ENCODE measurements at regions not wholly inside any gene's neighbourhood (a gene's known extent, or its start where the extent isn't known, plus 50 kb on each side); places are given as distances from the start of the nearest gene placed in this dataset.

DNA sequence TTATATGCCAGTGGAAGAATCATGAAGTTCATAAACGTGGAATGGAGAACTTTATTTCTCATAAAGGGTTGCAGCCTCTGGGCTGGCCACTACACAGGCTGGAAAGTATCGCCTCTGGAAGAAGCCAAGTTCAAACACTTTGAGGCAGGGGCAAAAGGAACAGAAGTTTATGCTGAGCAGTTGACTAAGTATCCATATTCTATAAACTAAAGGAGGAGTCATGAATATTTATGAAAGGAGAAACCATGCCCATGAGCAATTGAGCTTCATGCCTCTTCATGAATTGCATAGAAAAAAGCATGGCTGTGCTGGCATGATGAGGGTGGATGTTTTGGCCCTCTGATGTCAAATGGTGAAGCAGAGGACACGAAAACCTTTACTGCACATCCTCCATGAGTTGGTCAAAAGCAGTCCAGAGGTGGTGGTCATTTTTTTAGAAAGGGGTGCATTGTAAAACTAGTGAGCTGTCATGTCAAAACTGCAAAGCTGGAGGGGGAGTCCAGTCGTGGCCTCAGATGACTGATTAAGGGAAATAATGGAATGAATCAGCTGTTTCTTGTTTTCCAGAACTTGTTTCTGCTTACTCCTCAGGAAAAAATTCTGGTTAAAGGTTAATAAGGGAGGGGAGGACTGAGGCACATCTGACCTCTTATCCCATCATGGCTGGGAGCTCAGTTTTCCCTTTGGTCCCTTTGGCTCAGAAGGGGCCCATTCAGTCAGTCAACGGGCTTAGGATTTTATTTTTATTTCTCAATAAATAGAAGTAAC is 276.7 kb downstream of the CHL1 start:
- H3K4me3 Mint-ChIP-seq, result no peak overlapping the region
- H3K4me1 Mint-ChIP-seq, result no peaks in the 10 kb centered on the region
- CTCF ChIA-PET, result no interaction called here
- no peak overlapping the region for H3K27ac Mint-ChIP-seq
- H3K9me3 Mint-ChIP-seq, result peaks cover 86% of the 10 kb centered on the region
- TF ChIP-seq SMAD4 (CRISPR knock-in tag; IDR thresholded peaks at IDR 0.05), result no peak
- TF ChIP-seq OVOL2 (CRISPR knock-in tag; IDR thresholded peaks at IDR 0.05; ENCODE audit: borderline replicate concordance), result no peak
- TF ChIP-seq, protein P1, sequence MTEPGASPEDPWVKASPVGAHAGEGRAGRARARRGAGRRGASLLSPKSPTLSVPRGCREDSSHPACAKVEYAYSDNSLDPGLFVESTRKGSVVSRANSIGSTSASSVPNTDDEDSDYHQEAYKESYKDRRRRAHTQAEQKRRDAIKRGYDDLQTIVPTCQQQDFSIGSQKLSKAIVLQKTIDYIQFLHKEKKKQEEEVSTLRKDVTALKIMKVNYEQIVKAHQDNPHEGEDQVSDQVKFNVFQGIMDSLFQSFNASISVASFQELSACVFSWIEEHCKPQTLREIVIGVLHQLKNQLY (CRISPR knock-in tag; IDR thresholded peaks at IDR 0.05), result no peak
- TF ChIP-seq, protein P2, sequence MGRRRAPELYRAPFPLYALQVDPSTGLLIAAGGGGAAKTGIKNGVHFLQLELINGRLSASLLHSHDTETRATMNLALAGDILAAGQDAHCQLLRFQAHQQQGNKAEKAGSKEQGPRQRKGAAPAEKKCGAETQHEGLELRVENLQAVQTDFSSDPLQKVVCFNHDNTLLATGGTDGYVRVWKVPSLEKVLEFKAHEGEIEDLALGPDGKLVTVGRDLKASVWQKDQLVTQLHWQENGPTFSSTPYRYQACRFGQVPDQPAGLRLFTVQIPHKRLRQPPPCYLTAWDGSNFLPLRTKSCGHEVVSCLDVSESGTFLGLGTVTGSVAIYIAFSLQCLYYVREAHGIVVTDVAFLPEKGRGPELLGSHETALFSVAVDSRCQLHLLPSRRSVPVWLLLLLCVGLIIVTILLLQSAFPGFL (CRISPR knock-in tag; IDR thresholded peaks at IDR 0.05; ENCODE audit: borderline replicate concordance), result no peak
- no peak for TF ChIP-seq TP53 (CRISPR knock-in tag; IDR thresholded peaks at IDR 0.05)
- no peak for TF ChIP-seq TEAD1 (CRISPR knock-in tag; IDR thresholded peaks at IDR 0.05)
- TF ChIP-seq IRF2 (CRISPR knock-in tag; IDR thresholded peaks at IDR 0.05; ENCODE audit: borderline replicate concordance, low read depth), result no peak
- no peak for TF ChIP-seq NFATC4 (CRISPR knock-in tag; IDR thresholded peaks at IDR 0.05)
- no peak for TF ChIP-seq MYBL2 (CRISPR knock-in tag; IDR thresholded peaks at IDR 0.05)
- TF ChIP-seq SMAD3 (CRISPR knock-in tag; IDR thresholded peaks at IDR 0.05; ENCODE audit: borderline replicate concordance), result no peak
- no peak for TF ChIP-seq NFYB (CRISPR knock-in tag; conservative IDR thresholded peaks at IDR 0.05; ENCODE audit: low read depth)
- no peak for TF ChIP-seq CREB1 (CRISPR knock-in tag; IDR thresholded peaks at IDR 0.05)
- TF ChIP-seq, protein P3, sequence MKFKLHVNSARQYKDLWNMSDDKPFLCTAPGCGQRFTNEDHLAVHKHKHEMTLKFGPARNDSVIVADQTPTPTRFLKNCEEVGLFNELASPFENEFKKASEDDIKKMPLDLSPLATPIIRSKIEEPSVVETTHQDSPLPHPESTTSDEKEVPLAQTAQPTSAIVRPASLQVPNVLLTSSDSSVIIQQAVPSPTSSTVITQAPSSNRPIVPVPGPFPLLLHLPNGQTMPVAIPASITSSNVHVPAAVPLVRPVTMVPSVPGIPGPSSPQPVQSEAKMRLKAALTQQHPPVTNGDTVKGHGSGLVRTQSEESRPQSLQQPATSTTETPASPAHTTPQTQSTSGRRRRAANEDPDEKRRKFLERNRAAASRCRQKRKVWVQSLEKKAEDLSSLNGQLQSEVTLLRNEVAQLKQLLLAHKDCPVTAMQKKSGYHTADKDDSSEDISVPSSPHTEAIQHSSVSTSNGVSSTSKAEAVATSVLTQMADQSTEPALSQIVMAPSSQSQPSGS (CRISPR knock-in tag; IDR thresholded peaks at IDR 0.05; ENCODE audit: borderline replicate concordance, low read depth), result no peak
- ATAC-seq (no peak), DNase-seq (ENCODE audit: low spot score) (no peak)
- POLR2A ChIA-PET, result no interaction called here
- H3K27me3 Mint-ChIP-seq (ENCODE audit: low read depth), result peaks cover 30% of the 10 kb centered on the region
- H3K36me3 Mint-ChIP-seq, result peaks cover 78% of the 10 kb centered on the region

DNA sequence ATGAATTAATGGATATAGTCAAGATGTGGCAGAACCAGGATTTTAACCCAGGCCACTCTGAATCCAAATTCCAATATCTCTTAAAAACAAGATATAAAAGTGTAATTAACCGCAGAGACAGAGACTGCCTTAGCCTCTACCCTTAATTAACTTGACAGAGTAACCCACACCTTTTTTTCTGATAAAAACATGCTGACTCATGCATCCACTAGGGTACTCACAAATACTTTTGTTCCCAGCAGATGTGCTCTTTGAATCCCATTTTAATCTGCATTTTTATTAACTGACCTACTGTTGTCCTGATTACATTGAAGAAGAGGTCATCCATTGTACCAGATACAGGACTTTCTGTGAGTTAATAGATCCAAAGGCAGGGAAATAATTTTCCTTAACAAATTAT is 278.3 kb downstream of the CHL1 start:
- Mint-ChIP-seq H3K36me3 (peaks cover 80% of the 10 kb centered on the region), H3K9me3 (peaks cover 86% of the 10 kb centered on the region), H3K27me3 (ENCODE audit: low read depth) (peaks cover 30% of the 10 kb centered on the region), H3K27ac (no peak overlapping the region), H3K4me3 (no peak overlapping the region), H3K4me1 (no peaks in the 10 kb centered on the region)
- CTCF ChIA-PET, result no interaction called here
- POLR2A ChIA-PET, result no interaction called here
- TF ChIP-seq SOX15 (CRISPR knock-in tag; IDR thresholded peaks at IDR 0.05) (no peak), ZNF121 (CRISPR knock-in tag; IDR thresholded peaks at IDR 0.05) (no peak), TEAD4 (CRISPR knock-in tag; IDR thresholded peaks at IDR 0.05) (no peak), IRF2 (CRISPR knock-in tag; IDR thresholded peaks at IDR 0.05; ENCODE audit: borderline replicate concordance, low read depth) (no peak)
- TF ChIP-seq, protein P4, sequence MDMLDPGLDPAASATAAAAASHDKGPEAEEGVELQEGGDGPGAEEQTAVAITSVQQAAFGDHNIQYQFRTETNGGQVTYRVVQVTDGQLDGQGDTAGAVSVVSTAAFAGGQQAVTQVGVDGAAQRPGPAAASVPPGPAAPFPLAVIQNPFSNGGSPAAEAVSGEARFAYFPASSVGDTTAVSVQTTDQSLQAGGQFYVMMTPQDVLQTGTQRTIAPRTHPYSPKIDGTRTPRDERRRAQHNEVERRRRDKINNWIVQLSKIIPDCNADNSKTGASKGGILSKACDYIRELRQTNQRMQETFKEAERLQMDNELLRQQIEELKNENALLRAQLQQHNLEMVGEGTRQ (CRISPR knock-in tag; IDR thresholded peaks at IDR 0.05), result no peak
- TF ChIP-seq, protein P5, sequence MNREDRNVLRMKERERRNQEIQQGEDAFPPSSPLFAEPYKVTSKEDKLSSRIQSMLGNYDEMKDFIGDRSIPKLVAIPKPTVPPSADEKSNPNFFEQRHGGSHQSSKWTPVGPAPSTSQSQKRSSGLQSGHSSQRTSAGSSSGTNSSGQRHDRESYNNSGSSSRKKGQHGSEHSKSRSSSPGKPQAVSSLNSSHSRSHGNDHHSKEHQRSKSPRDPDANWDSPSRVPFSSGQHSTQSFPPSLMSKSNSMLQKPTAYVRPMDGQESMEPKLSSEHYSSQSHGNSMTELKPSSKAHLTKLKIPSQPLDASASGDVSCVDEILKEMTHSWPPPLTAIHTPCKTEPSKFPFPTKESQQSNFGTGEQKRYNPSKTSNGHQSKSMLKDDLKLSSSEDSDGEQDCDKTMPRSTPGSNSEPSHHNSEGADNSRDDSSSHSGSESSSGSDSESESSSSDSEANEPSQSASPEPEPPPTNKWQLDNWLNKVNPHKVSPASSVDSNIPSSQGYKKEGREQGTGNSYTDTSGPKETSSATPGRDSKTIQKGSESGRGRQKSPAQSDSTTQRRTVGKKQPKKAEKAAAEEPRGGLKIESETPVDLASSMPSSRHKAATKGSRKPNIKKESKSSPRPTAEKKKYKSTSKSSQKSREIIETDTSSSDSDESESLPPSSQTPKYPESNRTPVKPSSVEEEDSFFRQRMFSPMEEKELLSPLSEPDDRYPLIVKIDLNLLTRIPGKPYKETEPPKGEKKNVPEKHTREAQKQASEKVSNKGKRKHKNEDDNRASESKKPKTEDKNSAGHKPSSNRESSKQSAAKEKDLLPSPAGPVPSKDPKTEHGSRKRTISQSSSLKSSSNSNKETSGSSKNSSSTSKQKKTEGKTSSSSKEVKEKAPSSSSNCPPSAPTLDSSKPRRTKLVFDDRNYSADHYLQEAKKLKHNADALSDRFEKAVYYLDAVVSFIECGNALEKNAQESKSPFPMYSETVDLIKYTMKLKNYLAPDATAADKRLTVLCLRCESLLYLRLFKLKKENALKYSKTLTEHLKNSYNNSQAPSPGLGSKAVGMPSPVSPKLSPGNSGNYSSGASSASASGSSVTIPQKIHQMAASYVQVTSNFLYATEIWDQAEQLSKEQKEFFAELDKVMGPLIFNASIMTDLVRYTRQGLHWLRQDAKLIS (CRISPR knock-in tag; IDR thresholded peaks at IDR 0.05; ENCODE audit: borderline replicate concordance), result no peak
- TF ChIP-seq, protein P6, sequence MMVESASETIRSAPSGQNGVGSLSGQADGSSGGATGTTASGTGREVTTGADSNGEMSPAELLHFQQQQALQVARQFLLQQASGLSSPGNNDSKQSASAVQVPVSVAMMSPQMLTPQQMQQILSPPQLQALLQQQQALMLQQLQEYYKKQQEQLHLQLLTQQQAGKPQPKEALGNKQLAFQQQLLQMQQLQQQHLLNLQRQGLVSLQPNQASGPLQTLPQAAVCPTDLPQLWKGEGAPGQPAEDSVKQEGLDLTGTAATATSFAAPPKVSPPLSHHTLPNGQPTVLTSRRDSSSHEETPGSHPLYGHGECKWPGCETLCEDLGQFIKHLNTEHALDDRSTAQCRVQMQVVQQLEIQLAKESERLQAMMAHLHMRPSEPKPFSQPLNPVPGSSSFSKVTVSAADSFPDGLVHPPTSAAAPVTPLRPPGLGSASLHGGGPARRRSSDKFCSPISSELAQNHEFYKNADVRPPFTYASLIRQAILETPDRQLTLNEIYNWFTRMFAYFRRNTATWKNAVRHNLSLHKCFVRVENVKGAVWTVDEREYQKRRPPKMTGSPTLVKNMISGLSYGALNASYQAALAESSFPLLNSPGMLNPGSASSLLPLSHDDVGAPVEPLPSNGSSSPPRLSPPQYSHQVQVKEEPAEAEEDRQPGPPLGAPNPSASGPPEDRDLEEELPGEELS (CRISPR knock-in tag; IDR thresholded peaks at IDR 0.05), result no peak
- DNase-seq (ENCODE audit: low spot score) (no peak), ATAC-seq (no peak)

All from WTC11 (cell line).